SU-DHL-6 (cell line): ENCODE measurements at regions not wholly inside any gene's neighbourhood (a gene's known extent, or its start where the extent isn't known, plus 50 kb on each side); places are given as distances from the start of the nearest gene placed in this dataset.
"Not testable (repeated sequence)": the region's sequence is repeated elsewhere in the genome, so short reads cannot be mapped to it uniquely, and the experiment has no call there.

Source experiments
- H2AFZ ChIP-seq: fragments of 200-600 bp; sonication (generic); 2 replicates; pipeline ENCODE4 v1.6.1; 2014; ENCODE audit warnings: low read depth, mild to moderate bottlenecking, moderate library complexity, mixed read lengths, antibody characterized with exemption, low read length; ENCODE audit not compliant: severe bottlenecking
- H3F3A ChIP-seq: fragments of 200-600 bp; shearing (Covaris generic); 2 replicates; pipeline ENCODE4 v1.6.0; 2016; ENCODE audit warnings: antibody characterized with exemption, mild to moderate bottlenecking; ENCODE audit not compliant: insufficient read depth
- H3K27ac ChIP-seq: fragments of 200-600 bp; sonication (generic); 2 replicates; pipeline ENCODE4 v1.5.1; 2016; ENCODE audit warnings: low read depth, mild to moderate bottlenecking, low read length, moderate library complexity, mixed read lengths
- H3K27me3 ChIP-seq: fragments of 200-600 bp; sonication (generic), shearing (Covaris generic); 2 replicates; pipeline ENCODE4 v1.6.0; 2014; ENCODE audit warnings: mild to moderate bottlenecking, low read length
- H3K36me3 ChIP-seq: fragments of 200-600 bp; sonication (generic); 2 replicates; pipeline ENCODE4 v1.6.1; 2014; ENCODE audit warnings: mild to moderate bottlenecking, low read length, mixed read lengths
- H3K4me2 ChIP-seq: fragments of 300-600, 200-600 bp; shearing (Covaris generic), sonication (generic); 2 replicates; pipeline ENCODE4 v1.6.0; 2014; ENCODE audit warnings: low read length, low read depth, mild to moderate bottlenecking; ENCODE audit not compliant: poor library complexity, severe bottlenecking
- H3K4me3 ChIP-seq: fragments of 200-600 bp; sonication (generic); 2 replicates; pipeline ENCODE4 v1.5.1; 2014; ENCODE audit warnings: antibody characterized with exemption, low read length, mild to moderate bottlenecking, mixed read lengths; ENCODE audit not compliant: insufficient read depth, poor library complexity, severe bottlenecking
- H3K79me2 ChIP-seq: fragments of 200-600 bp; sonication (generic); 2 replicates; pipeline ENCODE4 v1.6.1; 2014; ENCODE audit warnings: mild to moderate bottlenecking, low read length, moderate library complexity; ENCODE audit not compliant: insufficient read depth
- H3K9ac ChIP-seq: fragments of 200-600 bp; sonication (generic); 2 replicates; pipeline ENCODE4 v1.7.0; 2014; ENCODE audit warnings: mild to moderate bottlenecking, low read length
- H3K9me2 ChIP-seq: fragments of 200-600 bp; sonication (generic); replicated peaks from 2 replicates; pipeline ENCODE4 v1.6.1; 2014; ENCODE audit warnings: low read length; ENCODE audit not compliant: insufficient read depth
- H3K9me3 ChIP-seq: fragments of 200-600 bp; sonication (generic); 2 replicates; pipeline ENCODE4 v1.6.1; 2014; ENCODE audit warnings: low read length, mixed read lengths; ENCODE audit not compliant: insufficient read depth
- H4K20me1 ChIP-seq: fragments of 200-600 bp; sonication (generic); 2 replicates; pipeline ENCODE4 v1.6.1; 2014; ENCODE audit warnings: low read depth, mild to moderate bottlenecking, antibody characterized with exemption, low read length, moderate library complexity, mixed read lengths
- EZH2phosphoT487 ChIP-seq: fragments of 200-600 bp; sonication (generic), shearing (Covaris generic); conservative IDR thresholded peaks from 2 replicates; pipeline ENCODE4 v1.6.1; 2018; ENCODE audit warnings: mild to moderate bottlenecking, antibody characterized with exemption, low read length, moderate library complexity, mixed read lengths
- TF ChIP-seq, protein P1 (sequence below): fragments of 200-600 bp; sonication (generic); IDR thresholded peaks from one replicate; pipeline ENCODE4 v1.5.1; 2017; ENCODE audit warnings: antibody characterized with exemption, mild to moderate bottlenecking, low read length, moderate library complexity; ENCODE audit not compliant: insufficient read depth, poor library complexity, severe bottlenecking

- H3K36me3 ChIP-seq, result no peaks in the 10 kb centered on the region
- H3F3A ChIP-seq, result no peaks in the 10 kb centered on the region
- no peaks in the 10 kb centered on the region for H3K79me2 ChIP-seq
- H3K4me2 ChIP-seq, result no peak overlapping the region
- TF ChIP-seq, protein P1, sequence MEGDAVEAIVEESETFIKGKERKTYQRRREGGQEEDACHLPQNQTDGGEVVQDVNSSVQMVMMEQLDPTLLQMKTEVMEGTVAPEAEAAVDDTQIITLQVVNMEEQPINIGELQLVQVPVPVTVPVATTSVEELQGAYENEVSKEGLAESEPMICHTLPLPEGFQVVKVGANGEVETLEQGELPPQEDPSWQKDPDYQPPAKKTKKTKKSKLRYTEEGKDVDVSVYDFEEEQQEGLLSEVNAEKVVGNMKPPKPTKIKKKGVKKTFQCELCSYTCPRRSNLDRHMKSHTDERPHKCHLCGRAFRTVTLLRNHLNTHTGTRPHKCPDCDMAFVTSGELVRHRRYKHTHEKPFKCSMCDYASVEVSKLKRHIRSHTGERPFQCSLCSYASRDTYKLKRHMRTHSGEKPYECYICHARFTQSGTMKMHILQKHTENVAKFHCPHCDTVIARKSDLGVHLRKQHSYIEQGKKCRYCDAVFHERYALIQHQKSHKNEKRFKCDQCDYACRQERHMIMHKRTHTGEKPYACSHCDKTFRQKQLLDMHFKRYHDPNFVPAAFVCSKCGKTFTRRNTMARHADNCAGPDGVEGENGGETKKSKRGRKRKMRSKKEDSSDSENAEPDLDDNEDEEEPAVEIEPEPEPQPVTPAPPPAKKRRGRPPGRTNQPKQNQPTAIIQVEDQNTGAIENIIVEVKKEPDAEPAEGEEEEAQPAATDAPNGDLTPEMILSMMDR, result no peak
- no peak for TF ChIP-seq EZH2phosphoT487
- H3K27me3 ChIP-seq, result no peaks in the 10 kb centered on the region
- H3K9me2 ChIP-seq, result no peaks in the 10 kb centered on the region
- H3K4me3 ChIP-seq, result no peak overlapping the region
- H3K9ac ChIP-seq, result no peak overlapping the region
- H2AFZ ChIP-seq, result no peak overlapping the region
- H3K9me3 ChIP-seq, result no peaks in the 10 kb centered on the region
- no peak overlapping the region for H3K27ac ChIP-seq
- no peaks in the 10 kb centered on the region for H4K20me1 ChIP-seq
Observed at GRCh38 chr2:7557376-7557775, 640.2 kb downstream of the RNF144A start.

DNA sequence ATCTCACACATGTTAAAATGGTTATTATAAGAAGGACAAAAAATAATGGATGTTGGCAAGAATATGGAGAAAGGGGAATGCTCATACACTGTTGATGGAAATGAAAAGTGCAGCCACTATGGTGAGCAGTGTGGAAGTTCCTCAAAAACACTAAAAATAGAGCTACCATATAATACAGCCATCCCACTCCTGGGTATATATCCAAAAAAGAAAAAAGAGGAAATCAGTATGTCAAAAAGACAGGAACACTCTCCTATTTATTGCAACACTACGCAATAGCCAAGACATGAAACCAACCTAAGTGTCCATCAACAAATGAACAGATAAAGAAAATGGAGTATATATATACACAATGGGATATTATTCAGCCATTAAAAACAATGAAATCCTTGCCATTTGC is 642.6 kb downstream of the RNF144A start:
- Histone ChIP-seq H3K9me2 (no peaks in the 10 kb centered on the region), H3K4me3 (no peak overlapping the region), H4K20me1 (no peaks in the 10 kb centered on the region), H3K36me3 (no peaks in the 10 kb centered on the region), H3K4me2 (no peak overlapping the region), H3K27ac (no peak overlapping the region), H3K27me3 (no peaks in the 10 kb centered on the region), H2AFZ (no peak overlapping the region), H3K9me3 (no peaks in the 10 kb centered on the region), H3K79me2 (no peaks in the 10 kb centered on the region), H3F3A (no peaks in the 10 kb centered on the region), H3K9ac (no peak overlapping the region)
- TF ChIP-seq, protein P1, result no peak
- no peak for TF ChIP-seq EZH2phosphoT487

GRCh38 chr2:7566382-7566881 is 649.2 kb downstream of the RNF144A start:
- Histone ChIP-seq H3K4me2 (no peak overlapping the region), H3F3A (no peaks in the 10 kb centered on the region), H4K20me1 (no peaks in the 10 kb centered on the region), H3K4me3 (no peak overlapping the region), H2AFZ (no peak overlapping the region), H3K27me3 (no peaks in the 10 kb centered on the region), H3K27ac (no peak overlapping the region), H3K9ac (no peak overlapping the region), H3K36me3 (no peaks in the 10 kb centered on the region), H3K9me3 (no peaks in the 10 kb centered on the region), H3K9me2 (no peaks in the 10 kb centered on the region), H3K79me2 (no peaks in the 10 kb centered on the region)
- TF ChIP-seq EZH2phosphoT487, result no peak
- TF ChIP-seq, protein P1, result no peak

- not testable (repeated sequence) for H4K20me1 ChIP-seq, H3K79me2 ChIP-seq, H3K9ac ChIP-seq, H3K9me2 ChIP-seq, H3F3A ChIP-seq, H3K4me2 ChIP-seq, H3K9me3 ChIP-seq, H3K27ac ChIP-seq, H3K4me3 ChIP-seq, H3K36me3 ChIP-seq, H3K27me3 ChIP-seq, H2AFZ ChIP-seq
Observed at GRCh38 chr2:7567116-7567515, 649.9 kb downstream of the RNF144A start.
